Fibroblast of the aortic adventitia (primary cell): ENCODE measurements at regions not wholly inside any gene's neighbourhood (a gene's known extent, or its start where the extent isn't known, plus 50 kb on each side); places are given as distances from the start of the nearest gene placed in this dataset.

ENCODE experiments used
- DNase-seq: peaks from one replicate; pipeline ENCODE4 v3.0.0-alpha.2; 2010; ENCODE audit warnings: low read depth
- H3K4me3 ChIP-seq: 2 replicates; pipeline ENCODE4 v1.5.1; 2011; ENCODE audit warnings: low read depth, mild to moderate bottlenecking, control low read depth, low read length, moderate library complexity
- TF ChIP-seq, protein P1 (sequence below): IDR thresholded peaks from 2 replicates; pipeline ENCODE4 v1.5.1; 2011; ENCODE audit warnings: mild to moderate bottlenecking, low read length, control low read depth, inconsistent platforms; ENCODE audit not compliant: insufficient read depth

DNA sequence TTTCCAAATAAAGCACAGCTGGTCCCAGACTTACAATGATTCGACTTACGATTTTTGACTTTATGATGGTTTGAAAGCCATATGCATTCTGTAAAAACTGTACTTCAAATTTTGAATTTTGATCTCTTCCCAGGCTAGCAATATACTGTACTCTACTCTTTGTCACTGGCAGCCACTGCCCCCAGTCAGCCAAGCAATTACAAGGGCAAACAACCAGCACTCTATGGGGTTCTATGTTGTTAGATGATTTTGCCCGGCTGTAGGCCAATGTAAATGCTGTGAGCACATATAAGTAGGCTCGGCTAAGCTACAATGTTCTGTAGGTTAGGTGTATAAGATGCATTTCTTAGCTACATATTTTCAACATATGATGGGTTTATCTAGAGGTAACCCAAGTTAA is 217.3 kb downstream of the RAB38 start:
- no peak for DNase-seq
- TF ChIP-seq, protein P1, sequence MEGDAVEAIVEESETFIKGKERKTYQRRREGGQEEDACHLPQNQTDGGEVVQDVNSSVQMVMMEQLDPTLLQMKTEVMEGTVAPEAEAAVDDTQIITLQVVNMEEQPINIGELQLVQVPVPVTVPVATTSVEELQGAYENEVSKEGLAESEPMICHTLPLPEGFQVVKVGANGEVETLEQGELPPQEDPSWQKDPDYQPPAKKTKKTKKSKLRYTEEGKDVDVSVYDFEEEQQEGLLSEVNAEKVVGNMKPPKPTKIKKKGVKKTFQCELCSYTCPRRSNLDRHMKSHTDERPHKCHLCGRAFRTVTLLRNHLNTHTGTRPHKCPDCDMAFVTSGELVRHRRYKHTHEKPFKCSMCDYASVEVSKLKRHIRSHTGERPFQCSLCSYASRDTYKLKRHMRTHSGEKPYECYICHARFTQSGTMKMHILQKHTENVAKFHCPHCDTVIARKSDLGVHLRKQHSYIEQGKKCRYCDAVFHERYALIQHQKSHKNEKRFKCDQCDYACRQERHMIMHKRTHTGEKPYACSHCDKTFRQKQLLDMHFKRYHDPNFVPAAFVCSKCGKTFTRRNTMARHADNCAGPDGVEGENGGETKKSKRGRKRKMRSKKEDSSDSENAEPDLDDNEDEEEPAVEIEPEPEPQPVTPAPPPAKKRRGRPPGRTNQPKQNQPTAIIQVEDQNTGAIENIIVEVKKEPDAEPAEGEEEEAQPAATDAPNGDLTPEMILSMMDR, result no peak
- H3K4me3 ChIP-seq, result no peak overlapping the region

DNA sequence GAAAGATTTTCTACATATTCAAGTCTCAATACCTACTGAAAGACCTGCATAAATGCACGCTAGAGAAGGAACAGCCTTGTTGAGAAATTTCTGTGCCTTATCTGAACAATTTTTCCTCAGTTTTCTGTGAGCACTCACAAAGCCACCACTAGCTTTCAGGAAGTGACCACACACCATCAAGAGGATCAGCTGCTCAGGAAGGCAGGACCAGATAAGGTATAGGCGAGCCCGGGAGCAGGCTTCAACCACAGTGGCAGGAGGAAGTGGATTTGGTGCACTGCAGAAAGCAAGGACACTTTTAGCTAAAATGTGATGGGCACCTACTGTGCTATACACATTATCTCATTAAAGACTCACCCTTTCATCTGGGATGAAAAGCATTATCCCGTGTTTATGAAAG is 220.8 kb downstream of the RAB38 start:
- DNase-seq, result no peak
- no peak overlapping the region for H3K4me3 ChIP-seq
- TF ChIP-seq, protein P1, result no peak

DNA sequence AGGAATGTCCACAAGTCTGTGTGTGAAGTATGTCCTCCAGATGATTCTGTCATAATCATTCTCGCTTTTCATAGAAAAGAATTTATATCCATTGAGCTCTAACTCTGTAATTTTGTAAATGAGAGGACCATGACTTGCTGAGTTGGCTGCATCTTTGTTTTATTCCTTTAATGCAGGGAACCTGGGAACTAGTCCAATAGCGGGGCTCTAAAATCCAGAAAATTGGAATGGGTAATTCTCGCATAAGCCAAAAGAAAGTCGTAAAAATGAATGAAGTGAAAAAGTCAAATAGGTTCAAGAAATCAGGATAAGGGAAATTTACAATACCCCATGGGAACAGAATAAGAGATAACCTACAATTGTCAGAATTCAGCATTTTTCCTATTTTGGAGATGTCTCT is 232.5 kb downstream of the RAB38 start:
- no peak for DNase-seq
- no peak overlapping the region for H3K4me3 ChIP-seq
- TF ChIP-seq, protein P1, result no peak

DNA sequence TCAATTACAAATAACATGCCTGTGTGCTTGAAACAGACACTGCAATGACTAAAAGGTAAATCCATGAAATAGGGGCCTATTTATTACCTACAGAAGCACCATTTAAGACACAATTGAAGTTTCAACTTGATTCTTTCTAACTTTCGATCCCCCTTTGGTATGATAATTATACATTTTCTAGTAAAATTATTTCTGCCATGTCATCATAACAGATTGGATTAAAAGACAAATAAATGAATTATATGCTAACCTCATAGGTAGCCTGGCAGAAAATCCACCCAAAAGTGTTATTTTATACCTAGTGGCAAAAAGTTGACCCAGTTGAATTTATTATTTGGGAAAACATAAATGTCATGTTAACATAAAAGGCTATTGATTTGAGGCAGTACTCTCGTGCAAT is 241.1 kb downstream of the RAB38 start:
- DNase-seq, result no peak
- TF ChIP-seq, protein P1, result no peak
- no peak overlapping the region for H3K4me3 ChIP-seq

DNA sequence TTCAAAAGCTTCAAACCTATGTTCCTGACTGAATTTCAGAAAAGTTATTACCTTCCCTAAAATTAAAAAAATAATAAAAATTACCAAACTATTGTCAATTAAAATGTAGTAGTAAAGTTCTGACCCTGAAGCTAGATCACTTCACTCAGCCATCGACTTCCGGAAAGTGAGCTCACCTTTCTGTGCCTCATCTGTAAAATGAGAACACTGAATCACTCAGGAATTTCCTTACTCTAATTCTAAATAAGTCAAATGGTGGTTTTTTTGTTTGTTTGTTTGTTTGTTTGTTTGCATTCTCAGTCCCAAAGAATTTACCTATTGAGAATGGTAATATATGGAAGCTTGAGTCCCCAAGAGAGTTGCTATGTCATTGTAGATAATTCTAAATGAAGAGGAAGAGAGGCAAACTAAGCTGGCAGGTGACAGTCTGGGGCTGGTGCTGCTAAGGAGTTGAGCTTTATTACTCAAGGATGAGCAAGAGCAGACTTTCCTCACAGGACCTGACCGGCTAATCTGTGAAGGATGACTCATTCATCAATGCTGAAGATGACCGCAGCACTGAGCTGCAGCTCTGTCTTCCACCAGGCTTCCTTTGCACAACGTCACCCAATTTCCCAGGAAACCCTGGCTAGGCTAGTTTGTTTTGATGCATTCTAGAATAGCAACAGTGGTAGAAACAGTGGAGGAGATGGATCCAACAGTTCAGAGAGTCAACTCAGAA is 248.8 kb downstream of the RAB38 start:
- peak; percentile 1 for DNase-seq
- H3K4me3 ChIP-seq, result no peak overlapping the region
- TF ChIP-seq, protein P1, result no peak

DNA sequence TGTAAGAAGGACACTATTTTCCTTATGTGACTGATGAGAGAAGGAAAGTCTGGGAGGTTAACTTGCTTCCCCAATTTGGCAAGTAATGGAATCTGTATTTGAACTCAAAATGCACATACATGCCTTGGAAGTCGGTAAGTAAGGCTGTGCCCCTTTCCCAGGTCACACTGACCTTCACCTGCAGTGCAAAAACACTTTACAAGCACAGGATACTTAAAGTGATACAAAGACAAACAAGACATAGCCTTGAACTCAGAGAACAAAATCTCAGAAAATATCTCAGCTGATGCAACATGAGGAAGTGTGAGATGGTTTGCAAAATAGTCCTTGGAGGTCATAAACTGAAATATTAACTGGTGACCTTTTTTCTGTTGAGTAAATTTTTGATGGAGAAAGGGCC is 251.1 kb downstream of the RAB38 start:
- no peak for DNase-seq
- TF ChIP-seq, protein P1, result no peak
- H3K4me3 ChIP-seq, result no peak overlapping the region

DNA sequence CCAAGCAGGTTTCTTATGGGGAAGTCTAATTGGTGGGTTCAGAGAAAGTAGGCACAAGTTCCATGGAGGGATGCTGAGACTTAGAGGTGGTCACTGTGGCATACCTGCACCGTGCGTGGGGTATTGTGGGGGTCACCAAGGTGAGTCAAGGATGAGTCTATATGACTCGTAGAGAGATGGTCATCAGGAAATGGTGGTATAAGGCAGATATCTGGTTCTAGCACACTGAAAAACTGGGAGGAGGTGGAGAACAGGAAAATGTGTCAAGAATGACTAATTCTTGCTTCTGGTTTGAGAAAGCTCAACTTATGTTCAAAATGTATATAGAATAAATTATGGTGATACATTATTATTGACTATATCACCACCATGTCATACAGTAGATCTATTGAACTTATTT is 258.1 kb downstream of the RAB38 start:
- TF ChIP-seq, protein P1, result no peak
- no peak for DNase-seq
- H3K4me3 ChIP-seq, result no peak overlapping the region
